Right renal pelvis (tissue), 4 donors: ENCODE measurements at regions not wholly inside any gene's neighbourhood (a gene's known extent, or its start where the extent isn't known, plus 50 kb on each side); places are given as distances from the start of the nearest gene placed in this dataset.
"Not testable (repeated sequence)": the region's sequence is repeated elsewhere in the genome, so short reads cannot be mapped to it uniquely, and the experiment has no call there.

Experiments
- DNase-seq, 4 donors: peaks; one replicate each; pipeline ENCODE4 v3.0.0-alpha.2; 2013; ENCODE audit warnings: low read depth in 4 of 4, low spot score in 3 of 4, missing footprints in 1 of 4

GRCh38 chr10:30736685-30737232 lies 107.2 kb upstream of the LYZL2 start:
- DNase-seq: no peak

GRCh38 chr10:30734901-30735300 lies 105.3 kb upstream of the LYZL2 start:
- DNase-seq: no peak

GRCh38 chr10:30732671-30733070 lies 103.1 kb upstream of the LYZL2 start:
- no peak for DNase-seq

- DNase-seq: no peak
Measured at GRCh38 chr10:30731963-30732362, 102.4 kb upstream of the LYZL2 start.

GRCh38 chr10:30730306-30730705 lies 100.8 kb upstream of the LYZL2 start:
- no peak for DNase-seq

GRCh38 chr10:30728766-30729165 lies 99.2 kb upstream of the LYZL2 start:
- no peak for DNase-seq

- DNase-seq: no peak
Measured at GRCh38 chr10:30728127-30728526, 98.6 kb upstream of the LYZL2 start.

GRCh38 chr10:30727524-30727923 lies 98.0 kb upstream of the LYZL2 start:
- DNase-seq: no peak

- peak; percentile 53 to 75 (median 59) for DNase-seq
Measured at GRCh38 chr10:30726783-30727414, 97.3 kb upstream of the LYZL2 start.

GRCh38 chr10:30725661-30726060 lies 96.1 kb upstream of the LYZL2 start:
- no peak for DNase-seq

GRCh38 chr10:30724296-30724695 lies 94.7 kb upstream of the LYZL2 start:
- DNase-seq: no peak

GRCh38 chr10:30722956-30723620 lies 93.5 kb upstream of the LYZL2 start:
- DNase-seq: no peak

GRCh38 chr10:30719832-30720231 lies 90.3 kb upstream of the LYZL2 start:
- no peak for DNase-seq

GRCh38 chr10:30709700-30710358 lies 80.3 kb upstream of the LYZL2 start:
- DNase-seq: no peak

- DNase-seq: no peak
Measured at GRCh38 chr10:30709229-30709628, 79.7 kb upstream of the LYZL2 start.

GRCh38 chr10:30708234-30708633 lies 78.7 kb upstream of the LYZL2 start:
- no peak for DNase-seq

- DNase-seq: not testable (repeated sequence)
Measured at GRCh38 chr10:30706189-30706588, 76.6 kb upstream of the LYZL2 start.

- no peak for DNase-seq
Measured at GRCh38 chr10:30705625-30706149, 76.1 kb upstream of the LYZL2 start.

GRCh38 chr10:30705101-30705624 lies 75.6 kb upstream of the LYZL2 start:
- no peak for DNase-seq

- not testable (repeated sequence) for DNase-seq
Measured at GRCh38 chr10:30704601-30705100, 75.1 kb upstream of the LYZL2 start.

GRCh38 chr10:30704026-30704600 lies 74.6 kb upstream of the LYZL2 start:
- no peak for DNase-seq
